ENCODE measurements at regions not wholly inside any gene's neighbourhood (a gene's known extent, or its start where the extent isn't known, plus 50 kb on each side); places are given as distances from the start of the nearest gene placed in this dataset.

- TF ChIP-seq FOXM1 (IDR thresholded peaks at IDR 0.05; ENCODE audit: low read depth, low read length) (no peak), EGR1 (IDR thresholded peaks at IDR 0.05; ENCODE audit: borderline replicate concordance in 1 of 2, low read depth in 2 of 2, low read length in 2 of 2) (no peak), POLR2A (IDR thresholded peaks at IDR 0.05; ENCODE audit: low read depth, low read length) (no peak), USF2 (IDR thresholded peaks at IDR 0.05; ENCODE audit: borderline replicate concordance, low read depth, low read length) (no peak), MTA3 (IDR thresholded peaks at IDR 0.05; ENCODE audit: borderline replicate concordance, low read length) (no peak), ZNF217 (IDR thresholded peaks at IDR 0.05) (no peak), SREBF2 (IDR thresholded peaks at IDR 0.05; ENCODE audit: low read length) (no peak), BHLHE40 (IDR thresholded peaks at IDR 0.05; ENCODE audit: borderline replicate concordance in 1 of 2, low read depth in 2 of 2, low read length in 1 of 2) (no peak), EP300 (IDR thresholded peaks at IDR 0.05; ENCODE audit: borderline replicate concordance in 1 of 2, control insufficient read depth in 1 of 2, low read depth in 2 of 2, low read length in 2 of 2) (no peak)
Observed at GRCh38 chr10:124205432-124205831, 112.0 kb upstream of the CHST15 start.

Data from GM12878 (cell line).